HepG2 (cell line): ENCODE measurements at regions not wholly inside any gene's neighbourhood (a gene's known extent, or its start where the extent isn't known, plus 50 kb on each side); places are given as distances from the start of the nearest gene placed in this dataset.

Experiments
- ATAC-seq: fragments of 200-7000 bp; cut with Tn5 transposase; 3 replicates; pipeline ENCODE4 v1.9.1; 2020; ENCODE audit warnings: mild to moderate bottlenecking, moderate library complexity
- BruUV-seq: library from RNA; stranded (reverse); fragments of 400-500 nt; replicated peaks from 2 replicates; lab custom pipeline; 2021; lab: Mats Ljungman, UMichigan
- CTCF ChIA-PET: fragments of 300-600 bp; formaldehyde crosslinking; extraction: SDS; loops from one replicate; lab custom pipeline; 2021; ENCODE audit warnings: low total read pairs, inconsistent platforms, low intra/inter-chr PET ratio; lab: Yijun Ruan, JAX
- POLR2A ChIA-PET: fragments of 350-600 bp; sonication (Branson Sonifier 250); formaldehyde crosslinking; loops from one replicate; lab custom pipeline; 2020; ENCODE audit warnings: antibody characterized with exemption, inconsistent platforms; lab: Yijun Ruan, JAX
- DNase-seq: peaks from one replicate; pipeline ENCODE4 v3.0.0-alpha.2; 2015; ENCODE audit warnings: low spot score
- FAIRE-seq: peaks from 3 replicates; lab custom pipeline; 2011; peaks lifted over from hg19 to GRCh38; lab: Jason Lieb, UNC
- H2AFZ ChIP-seq: one replicate; pipeline ENCODE4 v1.6.1; 2011; ENCODE audit warnings: low read length, inconsistent platforms
- H3K27ac ChIP-seq: fragments of 300-600 bp; 3 replicates; pipeline ENCODE4 v1.8.0; 2011; ENCODE audit warnings: mixed run types, mild to moderate bottlenecking, mixed read lengths, low read length, inconsistent platforms; ENCODE audit not compliant: insufficient read depth; ENCODE audit errors: extremely low read length
- H3K27me3 ChIP-seq, 2 experiments: fragments of 200-600 bp in 1 of 2; 2 replicates in 1 of 2; 3 replicates in 1 of 2; pipeline versions ENCODE4 v1.6.0 to v1.8.0; 2011; ENCODE audit warnings: low read length in 2 of 2, mild to moderate bottlenecking in 2 of 2, moderate library complexity in 2 of 2, inconsistent platforms in 1 of 2; ENCODE audit not compliant: insufficient read depth in 2 of 2, control insufficient read depth in 1 of 2
- H3K36me3 ChIP-seq, 2 experiments: fragments of 200-600 bp in 1 of 2; replicated peaks in 1 of 2; 2 replicates in 1 of 2; 3 replicates in 1 of 2; pipeline versions ENCODE4 v1.5.1 to v1.8.0; 2011; ENCODE audit warnings: low read length in 2 of 2, inconsistent platforms in 1 of 2; ENCODE audit not compliant: insufficient read depth in 2 of 2, control insufficient read depth in 1 of 2
- H3K4me1 ChIP-seq: 2 replicates; pipeline ENCODE4 v1.5.1; 2012; ENCODE audit warnings: low read length, inconsistent platforms; ENCODE audit not compliant: insufficient read depth
- H3K4me2 ChIP-seq: 2 replicates; pipeline ENCODE4 v1.6.0; 2011; ENCODE audit warnings: low read depth, low read length, inconsistent platforms
- H3K4me3 ChIP-seq, 3 experiments: fragments of 200-600 bp in 1 of 3; sonication (generic), shearing (Covaris generic) in 1 of 3; replicated peaks in 1 of 3; 2 replicates each; pipeline ENCODE4 v1.5.1; 2011 to 2016; ENCODE audit warnings: low read length in 3 of 3, inconsistent platforms in 2 of 3, low read depth in 2 of 3, mild to moderate bottlenecking in 2 of 3, control low read depth in 1 of 3, mixed read lengths in 1 of 3; ENCODE audit not compliant: insufficient read depth in 1 of 3
- H3K79me2 ChIP-seq: one replicate; pipeline ENCODE4 v1.6.1; 2011; ENCODE audit warnings: low read length, inconsistent platforms; ENCODE audit not compliant: insufficient read depth
- H3K9ac ChIP-seq: 2 replicates; pipeline ENCODE4 v1.6.0; 2011; ENCODE audit warnings: mild to moderate bottlenecking, low read depth, low read length, inconsistent platforms; ENCODE audit not compliant: insufficient read depth
- H3K9me3 ChIP-seq: 2 replicates; pipeline ENCODE4 v1.5.1; 2012; ENCODE audit warnings: mild to moderate bottlenecking, low read length
- H4K20me1 ChIP-seq: 2 replicates; pipeline ENCODE4 v1.6.0; 2011; ENCODE audit warnings: inconsistent platforms, mild to moderate bottlenecking, low read length, moderate library complexity; ENCODE audit not compliant: insufficient read depth
- HOXA9 ChIP-seq: sonication (generic); formaldehyde crosslinking; IDR thresholded peaks from 2 replicates; pipeline ENCODE4 v1.8.1; 2022; ENCODE audit warnings: missing genetic modification reagents, mild to moderate bottlenecking, moderate library complexity, borderline replicate concordance
- ISL2 ChIP-seq: sonication (generic); formaldehyde crosslinking; IDR thresholded peaks from 2 replicates; pipeline ENCODE4 v1.5.0; 2020; ENCODE audit warnings: missing genetic modification reagents
- KAT2B ChIP-seq: fragments of 150-350 bp; IDR thresholded peaks from 2 replicates; pipeline ENCODE4 v1.6.1; 2014; ENCODE audit warnings: low read depth, low read length, borderline replicate concordance
- MZF1 ChIP-seq: sonication (generic); formaldehyde crosslinking; IDR thresholded peaks from 2 replicates; pipeline ENCODE4 v1.8.1; 2023; ENCODE audit warnings: mild to moderate bottlenecking, missing genetic modification reagents, borderline replicate concordance
- NFIC ChIP-seq: IDR thresholded peaks from 2 replicates; pipeline ENCODE4 v1.6.1; 2012; ENCODE audit warnings: mild to moderate bottlenecking, low read length, inconsistent platforms
- NR2C2 ChIP-seq: sonication (generic); formaldehyde crosslinking; IDR thresholded peaks from 2 replicates; pipeline ENCODE4 v1.4.0; 2020; ENCODE audit warnings: missing genetic modification reagents, mild to moderate bottlenecking, moderate library complexity, borderline replicate concordance
- PAWR ChIP-seq: sonication (generic); formaldehyde crosslinking; IDR thresholded peaks from 2 replicates; pipeline ENCODE4 v1.4.0; 2020; ENCODE audit warnings: missing genetic modification reagents, mild to moderate bottlenecking, borderline replicate concordance
- POLR2G ChIP-seq: fragments of 200-400 bp; formaldehyde crosslinking; IDR thresholded peaks from 2 replicates; pipeline ENCODE4 v1.6.1; 2018; ENCODE audit warnings: mild to moderate bottlenecking, low read depth, low read length, moderate library complexity
- TRIM24 ChIP-seq: sonication (generic); formaldehyde crosslinking; IDR thresholded peaks from 2 replicates; pipeline ENCODE4 v1.8.0; 2022; ENCODE audit warnings: mild to moderate bottlenecking, missing genetic modification reagents
- ZBTB2 ChIP-seq: sonication (generic); formaldehyde crosslinking; IDR thresholded peaks from 2 replicates; pipeline ENCODE4 v1.8.0; 2022; ENCODE audit warnings: low read depth, missing genetic modification reagents
- ZNF205 ChIP-seq: IDR thresholded peaks from 2 replicates; pipeline ENCODE4 v1.6.1; 2018; ENCODE audit warnings: missing biosample characterization, missing genetic modification reagents
- ZNF235 ChIP-seq: sonication (generic); formaldehyde crosslinking; IDR thresholded peaks from 2 replicates; pipeline ENCODE4 v1.8.1; 2023; ENCODE audit warnings: mild to moderate bottlenecking, missing genetic modification reagents, borderline replicate concordance
- ZNF354B ChIP-seq: sonication (generic); formaldehyde crosslinking; IDR thresholded peaks from 2 replicates; pipeline ENCODE4 v1.8.0; 2022; ENCODE audit warnings: mild to moderate bottlenecking, missing genetic modification reagents
- ZNF383 ChIP-seq: sonication (generic); formaldehyde crosslinking; IDR thresholded peaks from 2 replicates; pipeline ENCODE4 v1.4.0; 2020; ENCODE audit warnings: missing genetic modification reagents, mild to moderate bottlenecking, borderline replicate concordance
- ZNF614 ChIP-seq: IDR thresholded peaks from 2 replicates; pipeline ENCODE4 v1.6.1; 2018; ENCODE audit warnings: missing biosample characterization, missing genetic modification reagents, inconsistent platforms, borderline replicate concordance
- ZNF777 ChIP-seq: sonication (generic); formaldehyde crosslinking; IDR thresholded peaks from 2 replicates; pipeline ENCODE4 v1.4.0; 2020; ENCODE audit warnings: missing genetic modification reagents
- ZNF784 ChIP-seq: sonication (generic); formaldehyde crosslinking; IDR thresholded peaks from 2 replicates; pipeline ENCODE4 v1.5.1; 2020; ENCODE audit warnings: missing genetic modification reagents, mild to moderate bottlenecking, borderline replicate concordance
- ZNF878 ChIP-seq: sonication (generic); formaldehyde crosslinking; IDR thresholded peaks from 2 replicates; pipeline ENCODE4 v1.8.1; 2023; ENCODE audit warnings: mild to moderate bottlenecking, missing genetic modification reagents, moderate library complexity
- WGBS: methylation state at CpG from one replicate; pipeline ENCODE4 v1.1.6; 2017; ENCODE audit warnings: low lambda C conversion rate; 5-methylcytosine and 5-hydroxymethylcytosine counted together
- in situ Hi-C: cut with HindIII; loops from 2 replicates; pipeline ENCODE4 v1.10.0; 2017; ENCODE audit warnings: low pct_unique_long_range_greater_than_20kb; ENCODE audit not compliant: extremely low pct_ligation_motif_present
- intact Hi-C: fragments of 100-400 bp; cut with micrococcal nuclease; formaldehyde crosslinking; loops from one replicate; pipeline ENCODE4 v1.10.0; 2022; ENCODE audit not compliant: unreplicated experiment

GRCh38 chr1:37267111-37267835 lies 207.1 kb upstream of the ZC3H12A start:
- POLR2A ChIA-PET, result no interaction called here
- no peaks in the 10 kb centered on the region for H4K20me1 ChIP-seq
- in situ Hi-C loops (no loop called here), intact Hi-C loops (no loop called here)
- no peak overlapping the region for H2AFZ ChIP-seq
- no peak for TF ChIP-seq HOXA9 (CRISPR knock-in tag)
- no peak overlapping the region for H3K4me3 ChIP-seq
- no peak overlapping the region for H3K27ac ChIP-seq
- ATAC-seq, result no peak
- no peaks in the 10 kb centered on the region for H3K4me1 ChIP-seq
- H3K27me3 ChIP-seq, result no peaks in the 10 kb centered on the region
- no peaks in the 10 kb centered on the region for H3K9me3 ChIP-seq
- DNase-seq, result no peak
- 32% methylated on average over 7 of the region's 10 CpGs for WGBS
- H3K79me2 ChIP-seq, result no peaks in the 10 kb centered on the region
- no peaks in the 10 kb centered on the region for H3K36me3 ChIP-seq
- H3K9ac ChIP-seq, result no peak overlapping the region
- BruUV-seq, result no TSS peak
- CTCF ChIA-PET, result no interaction called here
- no peak for FAIRE-seq
- H3K4me2 ChIP-seq, result no peak overlapping the region

GRCh38 chr1:37270639-37271038 lies 203.7 kb upstream of the ZC3H12A start:
- Histone ChIP-seq H3K4me3 (no peak overlapping the region), H3K27me3 (no peaks in the 10 kb centered on the region), H4K20me1 (no peaks in the 10 kb centered on the region), H3K4me1 (no peaks in the 10 kb centered on the region), H3K79me2 (no peaks in the 10 kb centered on the region), H3K27ac (no peak overlapping the region), H3K4me2 (no peak overlapping the region), H3K9me3 (no peaks in the 10 kb centered on the region), H2AFZ (no peak overlapping the region), H3K9ac (no peak overlapping the region), H3K36me3 (no peaks in the 10 kb centered on the region)
- DNase-seq (no peak), FAIRE-seq (no peak), ATAC-seq (no peak)
- no TSS peak for BruUV-seq
- ChIA-PET CTCF (no interaction called here), POLR2A (no interaction called here)
- 0% methylated on average over 3 of the region's 3 CpGs for WGBS
- intact Hi-C loops, result no loop called here
- TF ChIP-seq NFIC (no peak), NR2C2 (no peak), ZNF383 (no peak), TRIM24 (CRISPR knock-in tag) (no peak), PAWR (CRISPR knock-in tag) (no peak), MZF1 (CRISPR knock-in tag) (no peak), ISL2 (CRISPR knock-in tag) (no peak), ZNF354B (no peak), ZBTB2 (CRISPR knock-in tag) (no peak), ZNF777 (CRISPR knock-in tag) (no peak), ZNF614 (CRISPR knock-in tag) (no peak), POLR2G (no peak), KAT2B (no peak), ZNF235 (CRISPR knock-in tag) (no peak), ZNF205 (no peak), ZNF878 (CRISPR knock-in tag) (no peak), ZNF784 (no peak)
- in situ Hi-C loops, result no loop called here
